ENCODE measurements at regions not wholly inside any gene's neighbourhood (a gene's known extent, or its start where the extent isn't known, plus 50 kb on each side); places are given as distances from the start of the nearest gene placed in this dataset.
A peak's percentile ranks its signal among the peaks of the same experiment; 100 is the strongest.

DNA sequence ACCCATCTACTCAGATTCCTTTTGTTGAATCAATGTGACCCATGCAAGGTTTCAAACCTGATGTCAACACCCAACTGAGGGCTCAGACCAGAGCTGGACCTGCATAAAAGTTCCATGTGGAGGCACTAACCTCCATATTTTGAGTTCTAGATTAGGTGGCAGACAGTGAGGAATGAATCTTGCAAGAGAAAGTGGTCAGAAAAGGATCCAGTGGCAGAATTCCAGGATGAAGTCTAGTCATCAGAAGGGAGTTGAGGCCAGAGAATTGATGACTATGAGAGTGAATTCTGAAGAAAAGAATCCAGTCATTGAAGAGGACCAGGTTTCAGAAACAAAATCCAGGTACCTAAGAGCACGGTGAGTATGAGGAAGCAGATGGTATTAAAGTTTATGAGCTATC lies 205.1 kb upstream of the RGMB start:
- no peak for DNase-seq (ENCODE audit: low spot score)

DNA sequence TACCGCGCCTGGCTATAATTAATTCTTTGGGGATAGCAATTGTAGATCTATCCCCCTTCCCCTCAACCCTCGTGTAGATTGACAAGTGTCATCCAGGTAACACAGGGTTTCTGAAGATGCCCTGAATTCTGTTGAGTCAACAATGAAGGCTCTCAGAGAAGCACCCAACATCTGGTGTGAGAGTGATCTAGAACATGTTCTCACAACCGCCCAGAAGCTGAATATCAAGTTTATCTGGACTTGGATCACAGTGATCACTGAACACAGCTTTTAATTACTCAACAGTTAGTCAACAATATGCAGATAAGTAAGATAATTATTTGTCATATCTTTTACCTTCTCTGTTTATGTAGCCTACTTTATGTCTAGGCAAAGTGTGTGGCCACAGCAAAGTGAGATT lies 204.2 kb upstream of the RGMB start:
- no peak for DNase-seq (ENCODE audit: low spot score)

DNA sequence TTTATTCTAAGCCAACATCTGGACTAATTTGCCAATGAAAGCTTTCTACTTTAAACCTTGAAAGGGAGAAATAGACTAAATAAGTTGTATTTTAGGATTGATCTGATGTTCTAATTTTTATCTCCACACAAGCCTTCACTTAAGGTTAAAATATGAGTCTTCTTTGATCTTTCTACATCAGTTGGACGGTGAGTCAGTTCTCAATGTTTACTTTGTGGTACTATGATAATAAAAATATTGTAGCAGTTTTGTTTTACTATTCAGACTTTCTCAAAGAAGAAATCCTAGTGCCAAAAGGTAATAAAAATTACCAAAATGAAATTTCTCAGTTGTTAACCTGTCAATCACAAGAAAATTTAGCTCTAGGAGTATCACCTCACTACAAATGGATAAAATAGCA lies 203.5 kb upstream of the RGMB start:
- DNase-seq (ENCODE audit: low spot score): peak; percentile 73

DNA sequence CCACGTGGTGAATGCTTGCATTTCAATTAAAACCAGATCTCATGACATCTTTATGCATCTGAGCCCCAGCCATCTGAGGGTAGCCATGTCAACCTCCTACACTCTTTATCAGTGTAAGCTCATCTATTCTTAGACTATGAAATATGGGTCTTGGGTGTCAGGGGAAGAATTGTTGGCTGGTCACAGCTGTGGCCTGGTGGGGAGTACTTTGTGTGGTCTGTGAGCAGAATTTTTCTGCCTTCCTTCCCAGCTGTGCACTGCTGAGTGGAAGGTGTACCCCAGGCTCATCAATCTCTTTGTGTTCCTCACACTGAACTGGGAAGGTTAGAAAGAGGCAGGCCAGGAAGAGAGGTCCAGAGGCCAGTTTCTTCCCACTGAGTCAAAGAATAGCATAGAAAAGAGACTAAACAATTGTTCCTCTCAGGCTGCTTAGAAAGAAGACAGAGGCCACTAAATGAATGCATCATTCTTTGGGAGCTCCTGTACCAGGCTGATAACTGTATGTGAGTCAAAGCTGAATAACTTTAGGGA lies 202.7 kb upstream of the RGMB start:
- no peak for DNase-seq (ENCODE audit: low spot score)

DNA sequence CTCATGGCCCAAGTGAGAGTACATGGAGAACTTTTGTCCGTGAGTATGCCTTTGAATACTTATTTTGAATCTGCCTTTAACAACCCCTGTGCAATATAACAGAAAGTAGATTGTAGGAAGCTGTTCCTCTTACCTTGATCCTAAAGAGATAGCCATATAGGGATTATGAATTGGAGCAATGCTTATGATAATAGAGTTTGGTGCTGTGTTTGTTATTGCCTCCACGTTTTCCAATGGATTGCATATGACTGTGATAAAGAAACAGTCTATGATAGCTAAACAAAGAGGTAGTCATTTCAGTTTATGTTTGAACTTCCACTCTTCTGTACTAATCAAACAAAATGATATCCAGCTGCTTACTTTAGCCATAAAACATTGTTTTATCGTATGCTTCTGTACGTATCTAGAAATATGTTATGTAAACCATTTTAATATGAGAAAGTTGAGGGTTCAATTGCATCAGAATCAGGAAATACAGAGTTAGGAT lies 199.6 kb upstream of the RGMB start:
- no peak for DNase-seq (ENCODE audit: low spot score)

DNA sequence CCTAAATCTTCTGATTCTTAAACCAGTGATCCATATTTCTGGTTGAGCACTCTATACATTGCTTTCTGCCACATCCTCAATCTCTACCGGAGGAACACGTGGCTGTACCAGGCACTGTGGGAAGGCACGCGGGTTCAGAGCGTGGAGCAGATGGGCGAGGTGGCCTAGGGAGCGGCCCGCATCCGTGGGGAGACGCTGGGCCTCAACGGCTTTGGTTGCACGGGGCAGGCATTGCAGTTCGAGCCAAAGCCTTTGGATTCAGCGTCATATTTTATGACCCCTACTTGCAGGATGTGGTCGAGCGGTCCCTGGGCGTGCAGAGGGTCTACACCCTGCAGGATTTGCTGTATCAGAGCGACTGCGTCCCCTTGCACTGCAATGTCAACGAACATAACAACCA lies 197.2 kb upstream of the RGMB start:
- DNase-seq (ENCODE audit: low spot score): no peak

DNA sequence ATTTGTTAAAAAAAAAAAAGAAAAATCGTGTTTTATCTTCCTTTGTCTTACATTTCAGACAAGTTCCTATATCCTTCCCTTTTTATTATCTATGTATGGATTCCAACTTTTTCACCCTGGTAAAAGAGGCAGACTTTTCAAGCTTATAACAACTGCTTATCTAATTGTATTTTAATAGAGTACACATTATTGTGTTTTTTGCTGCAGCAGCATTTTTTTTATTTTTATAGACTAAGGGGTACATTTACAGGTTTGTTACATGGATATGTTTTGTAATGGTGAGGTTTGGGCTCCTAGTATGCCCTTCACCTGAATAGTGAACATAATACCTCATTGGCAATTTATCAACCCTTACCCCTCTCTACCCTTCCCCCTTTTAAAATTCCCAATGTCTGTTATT lies 195.0 kb upstream of the RGMB start:
- DNase-seq (ENCODE audit: low spot score): no peak

DNA sequence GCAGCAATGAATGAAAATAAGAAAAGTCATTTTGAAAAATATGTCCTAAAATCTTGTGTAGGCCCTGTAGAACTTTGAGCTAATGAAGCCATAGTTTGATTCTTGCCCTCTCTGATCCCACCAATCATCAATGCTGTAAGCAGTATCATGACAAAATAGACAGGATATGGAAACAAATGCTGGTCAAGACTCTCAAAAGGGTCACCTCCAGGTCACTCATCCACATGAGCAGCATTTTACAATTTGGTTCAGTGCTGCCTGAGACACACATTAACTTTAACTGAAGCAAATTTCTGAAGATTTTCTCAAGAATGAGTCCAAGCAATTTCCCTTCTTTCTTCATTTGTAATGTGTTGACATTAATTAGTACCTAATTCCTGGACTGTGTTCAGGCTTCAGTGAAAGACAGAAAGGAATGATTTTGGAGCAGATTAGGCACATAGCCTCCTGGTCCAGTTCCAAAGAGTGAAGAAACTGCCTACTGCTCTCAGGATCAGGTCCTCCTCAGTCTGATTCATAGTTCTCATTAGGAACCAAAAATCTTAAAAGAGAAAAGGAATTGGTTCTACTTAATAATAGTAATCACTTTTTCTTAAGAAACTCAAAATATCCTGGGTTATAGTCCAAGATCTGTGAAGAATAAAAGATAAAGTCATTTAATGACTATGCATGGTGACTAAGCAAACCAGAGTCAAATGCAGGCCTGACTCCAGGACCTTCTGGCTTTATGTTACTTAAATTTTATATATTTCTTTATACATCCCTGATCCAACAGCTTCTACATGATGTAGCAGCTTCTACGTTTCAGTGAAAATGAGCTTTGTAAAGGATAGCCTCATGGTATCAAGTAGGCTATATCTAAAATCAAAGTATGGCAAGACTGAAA lies 192.1 kb upstream of the RGMB start:
- DNase-seq (ENCODE audit: low spot score): no peak

DNA sequence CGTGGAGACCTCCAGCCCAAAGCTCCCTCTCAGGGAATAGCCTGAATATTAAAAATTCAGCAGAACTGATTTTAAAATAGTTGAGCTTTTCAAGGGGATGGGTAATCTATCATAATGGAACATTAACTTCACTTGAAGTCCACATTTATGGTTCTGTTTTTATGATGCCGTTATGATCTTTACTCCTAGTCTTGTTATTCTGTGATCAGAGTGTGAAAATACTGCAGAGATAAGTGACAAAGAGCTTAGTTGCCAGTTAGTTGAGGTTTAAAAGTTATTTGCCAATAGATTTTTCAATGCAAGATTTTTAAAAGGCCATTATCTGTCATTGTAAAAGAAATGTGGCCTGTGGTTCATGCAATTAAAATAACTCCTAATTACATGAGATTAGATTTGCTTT lies 189.9 kb upstream of the RGMB start:
- no peak for DNase-seq (ENCODE audit: low spot score)

DNA sequence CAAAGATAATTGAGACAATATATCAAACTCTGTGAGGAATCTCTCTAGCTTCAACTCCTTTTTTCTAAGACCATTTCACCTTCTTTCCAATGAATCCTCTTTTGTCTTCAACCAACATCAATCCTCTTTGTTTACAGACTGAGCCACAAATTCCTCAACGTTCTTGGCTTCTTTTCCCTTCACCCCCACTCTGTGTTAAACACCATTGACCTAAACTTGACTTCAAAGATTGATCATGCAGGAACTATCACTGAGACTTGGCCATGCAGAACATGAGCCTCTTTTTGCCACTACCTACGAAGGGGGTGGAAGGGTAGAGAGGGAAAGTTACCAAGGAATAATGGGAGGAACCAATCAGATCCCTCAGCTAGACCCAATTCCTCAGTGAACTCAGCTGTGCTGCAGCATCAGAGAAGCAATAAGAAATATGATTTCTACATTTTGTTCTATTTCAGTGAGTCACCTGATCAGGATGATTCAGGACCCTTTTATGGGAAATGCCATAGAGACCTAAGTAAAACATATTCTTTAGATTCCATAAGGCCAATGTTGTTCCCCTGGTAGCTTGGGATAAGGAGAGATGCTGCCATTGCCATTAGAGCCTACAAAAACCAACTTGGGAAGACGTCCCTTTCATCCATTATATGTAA lies 187.7 kb upstream of the RGMB start:
- DNase-seq (ENCODE audit: low spot score): no peak

DNA sequence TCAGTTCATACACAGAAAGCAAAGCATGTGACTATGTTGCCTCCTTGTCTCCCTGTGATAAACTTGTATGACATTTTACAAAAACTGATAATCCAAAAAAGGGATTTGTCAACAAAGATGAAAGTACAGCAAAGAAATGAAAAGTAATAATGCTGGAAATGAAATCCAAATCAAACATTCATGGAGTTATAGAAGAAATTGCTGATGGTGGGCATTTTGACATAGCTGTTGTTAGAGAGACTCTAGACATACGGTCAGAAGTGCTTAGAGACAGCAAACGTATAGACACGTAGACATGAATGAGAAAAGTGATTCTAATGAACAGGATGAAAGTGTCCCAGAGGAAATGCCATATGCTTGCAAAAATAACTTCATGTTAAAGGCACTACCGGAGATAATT lies 186.9 kb upstream of the RGMB start:
- no peak for DNase-seq (ENCODE audit: low spot score)

DNA sequence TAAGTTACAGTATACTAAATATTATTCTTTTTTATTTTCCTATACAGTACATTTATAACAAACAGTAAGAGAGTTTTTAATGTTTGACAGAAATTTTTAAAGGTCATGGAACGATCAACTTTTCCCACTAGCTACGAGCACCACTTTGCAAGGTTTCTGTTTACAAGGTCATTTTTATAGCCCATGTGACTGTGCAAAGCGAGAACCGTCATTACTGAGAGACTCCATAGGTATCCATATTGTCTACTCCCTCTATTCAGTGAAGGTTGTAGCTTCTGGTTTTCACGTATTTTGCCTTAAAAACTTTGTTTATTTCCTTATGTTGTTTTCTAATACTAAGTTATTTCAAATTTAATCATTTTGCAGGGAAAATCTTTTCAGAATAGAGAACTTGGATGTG lies 186.3 kb upstream of the RGMB start:
- DNase-seq (ENCODE audit: low spot score): no peak

DNA sequence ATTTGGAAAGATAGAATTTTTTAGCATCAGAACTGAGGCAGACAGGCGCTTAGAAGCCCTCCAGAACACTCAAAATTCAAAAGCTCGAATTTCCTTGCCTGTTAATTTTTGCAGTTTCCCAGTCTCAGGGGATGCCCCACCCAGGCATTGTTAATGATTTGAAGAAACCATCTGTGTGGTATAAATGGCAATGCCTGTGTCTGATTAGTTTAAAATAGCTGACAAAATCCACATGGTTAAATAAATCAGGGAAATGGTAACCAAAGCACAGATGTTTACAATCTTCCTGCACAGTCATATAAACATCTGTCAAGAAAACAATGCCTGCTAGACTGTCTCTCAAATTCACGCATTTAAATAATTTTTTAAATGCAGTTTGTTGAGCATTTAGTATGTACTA lies 185.2 kb upstream of the RGMB start:
- no peak for DNase-seq (ENCODE audit: low spot score)

DNA sequence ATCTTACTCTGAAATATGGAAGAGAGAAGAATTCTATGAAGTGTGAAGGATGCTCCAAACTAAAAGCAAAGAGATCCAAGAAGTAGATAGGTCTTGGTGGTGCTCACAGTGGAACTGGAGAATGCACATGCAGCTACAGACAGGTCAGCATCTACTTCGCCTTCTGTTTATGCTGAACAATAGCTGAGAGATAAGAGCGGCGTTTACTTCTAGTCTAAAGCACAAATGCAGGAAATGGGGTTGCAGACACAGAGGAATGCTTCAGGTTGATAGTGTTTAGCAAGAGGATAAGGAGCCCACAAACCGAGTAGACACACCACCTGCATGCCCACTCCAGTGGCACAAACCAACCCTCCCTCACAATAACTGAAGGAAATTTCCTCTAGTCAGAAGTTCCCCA lies 180.0 kb upstream of the RGMB start:
- DNase-seq (ENCODE audit: low spot score): no peak

DNA sequence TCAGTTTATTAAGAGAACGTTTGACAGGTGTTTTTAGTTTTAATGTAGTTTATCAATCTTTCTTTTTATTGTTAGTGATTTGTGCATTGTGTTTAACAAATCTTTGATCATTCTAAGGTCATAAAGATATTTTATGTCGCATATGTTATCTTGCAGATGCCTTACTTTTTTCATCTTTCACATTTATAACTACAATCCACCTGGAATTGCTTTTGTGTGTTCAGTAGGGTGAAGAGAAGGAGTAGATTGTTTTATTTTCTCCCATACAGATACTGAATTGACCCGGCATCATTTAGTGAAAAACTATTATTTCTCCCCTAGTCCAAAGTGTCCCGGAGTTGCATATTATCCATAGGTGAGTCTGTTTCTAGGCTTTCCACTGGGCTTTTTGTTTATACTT lies 179.4 kb upstream of the RGMB start:
- no peak for DNase-seq (ENCODE audit: low spot score)

DNA sequence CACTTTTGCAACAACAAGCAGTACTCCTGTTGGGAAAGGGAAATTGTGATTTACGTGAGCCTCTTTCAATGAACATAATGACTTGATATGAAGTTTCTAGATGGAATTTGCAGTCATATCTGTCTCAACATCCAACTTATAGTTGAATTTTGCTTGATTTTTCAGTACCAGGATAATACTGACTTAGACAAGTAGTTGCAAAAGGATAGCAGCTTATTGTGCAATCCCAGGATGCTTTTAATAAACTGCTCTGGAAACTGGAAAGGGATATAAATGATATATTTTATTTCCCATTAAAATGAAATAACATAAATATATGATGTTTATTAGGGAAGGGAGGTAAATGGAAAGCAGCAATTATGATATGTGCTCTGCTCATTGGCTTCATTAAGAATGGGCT lies 174.4 kb upstream of the RGMB start:
- no peak for DNase-seq (ENCODE audit: low spot score)

DNA sequence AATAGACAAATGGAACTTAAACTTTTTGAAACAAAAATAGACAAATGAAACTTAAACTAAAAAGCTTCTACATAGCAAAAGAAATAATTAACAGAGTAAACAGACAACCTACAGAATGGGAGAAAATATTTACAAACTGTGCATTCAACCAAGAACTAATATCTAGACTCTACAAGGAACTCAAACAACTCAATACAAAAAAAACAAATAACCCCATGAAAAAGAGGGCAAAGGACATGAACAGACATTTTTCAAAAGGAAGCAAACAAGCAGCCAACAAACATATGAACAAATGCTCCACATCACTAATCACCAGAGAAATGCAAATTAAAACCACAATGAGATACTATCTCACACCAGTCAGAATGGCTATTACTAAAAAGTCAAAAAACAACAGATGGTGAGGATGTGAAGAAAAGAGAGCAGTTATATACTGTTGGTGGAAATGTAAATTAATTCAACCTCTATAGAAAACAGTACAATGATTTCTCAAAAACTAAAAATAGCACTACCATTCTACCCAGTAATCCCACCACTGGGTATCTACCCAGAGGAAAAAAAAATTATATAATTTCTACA lies 170.8 kb upstream of the RGMB start:
- no peak for DNase-seq (ENCODE audit: low spot score)

DNA sequence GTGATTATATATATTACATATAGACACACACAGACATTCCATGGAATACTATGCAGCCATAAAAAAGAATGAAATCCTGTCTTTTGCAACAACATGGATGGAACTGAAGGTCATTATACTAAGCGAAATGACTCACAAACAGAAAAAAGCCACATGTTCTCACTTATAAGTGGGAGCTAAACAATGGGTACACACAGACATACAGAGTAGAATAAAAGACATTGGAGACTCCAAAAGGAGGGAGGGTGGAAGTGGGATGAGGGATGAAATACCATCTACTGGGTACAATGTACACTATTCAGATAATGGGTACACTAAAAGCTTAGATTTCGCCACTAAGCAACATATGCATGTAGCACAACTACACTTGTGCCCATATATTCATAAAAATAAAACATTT lies 170.0 kb upstream of the RGMB start:
- no peak for DNase-seq (ENCODE audit: low spot score)

DNA sequence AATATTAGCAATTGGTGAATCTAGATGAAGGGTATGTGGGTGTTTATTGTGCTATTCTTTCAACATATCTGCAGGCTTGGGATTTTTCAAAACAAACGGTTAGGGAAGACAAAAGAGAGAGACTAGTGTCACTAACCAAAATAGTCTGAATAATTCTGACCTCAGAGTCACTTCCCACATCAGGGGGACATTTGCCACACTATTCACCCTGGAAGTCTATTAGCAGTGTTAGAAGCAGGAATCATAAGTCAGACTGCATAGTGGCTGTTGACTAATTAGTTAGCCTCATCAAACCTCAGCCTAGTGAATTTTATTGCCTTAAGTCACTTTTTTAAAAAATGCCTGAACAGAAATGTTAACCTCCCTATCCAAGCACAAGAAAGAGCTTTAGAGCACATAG lies 169.2 kb upstream of the RGMB start:
- DNase-seq (ENCODE audit: low spot score): no peak

DNA sequence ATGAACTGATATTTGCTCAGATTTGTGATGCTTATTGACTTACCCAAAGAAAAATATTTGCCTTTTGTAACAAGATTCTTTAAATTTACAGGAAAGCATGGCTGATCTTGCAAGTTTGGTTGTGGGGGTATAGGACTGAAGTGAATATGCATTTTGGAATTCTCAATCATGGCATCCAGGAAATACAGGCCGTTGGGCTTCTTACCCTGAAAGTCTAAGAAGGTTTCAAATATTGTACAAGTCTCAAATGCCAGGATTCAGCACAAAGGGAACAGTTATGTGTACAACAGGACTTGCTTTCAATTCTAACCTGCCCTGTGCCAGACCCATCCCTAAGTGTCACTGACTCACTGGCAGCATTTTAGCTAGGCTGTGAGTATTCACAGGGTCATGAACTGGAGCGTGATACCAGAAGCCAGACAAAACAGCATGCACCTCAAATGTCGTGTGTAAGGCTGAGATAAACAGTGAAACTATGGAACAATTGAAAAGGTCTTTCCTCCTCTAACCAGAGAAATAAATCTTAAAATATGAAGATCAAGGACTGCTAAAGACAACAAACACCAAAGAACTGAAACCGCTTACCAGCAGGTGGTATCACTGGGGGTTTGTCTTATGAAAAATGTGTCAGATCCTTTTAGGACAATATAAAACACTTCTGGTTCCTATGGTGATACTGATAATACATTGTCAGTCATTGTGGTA lies 168.6 kb upstream of the RGMB start:
- no peak for DNase-seq (ENCODE audit: low spot score)

DNA sequence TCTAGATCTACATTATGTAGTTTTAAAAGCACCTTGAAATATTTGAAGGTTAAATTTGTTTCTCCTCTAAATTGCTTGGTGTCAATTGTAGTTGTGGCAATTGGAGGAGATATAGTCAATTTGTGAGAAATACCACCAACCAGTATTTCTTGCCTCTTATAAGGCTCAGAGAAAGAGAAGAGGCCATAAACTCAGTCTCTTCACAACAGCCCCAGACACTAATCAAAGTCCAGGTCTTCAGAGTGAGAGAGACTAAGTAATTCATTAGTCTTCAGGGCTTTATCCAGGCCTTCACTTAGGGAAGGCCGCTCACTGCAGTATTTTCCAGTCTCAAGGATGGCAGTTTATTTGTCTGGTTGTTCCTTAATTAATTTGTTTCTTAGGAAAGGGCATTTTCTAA lies 168.0 kb upstream of the RGMB start:
- no peak for DNase-seq (ENCODE audit: low spot score)

DNA sequence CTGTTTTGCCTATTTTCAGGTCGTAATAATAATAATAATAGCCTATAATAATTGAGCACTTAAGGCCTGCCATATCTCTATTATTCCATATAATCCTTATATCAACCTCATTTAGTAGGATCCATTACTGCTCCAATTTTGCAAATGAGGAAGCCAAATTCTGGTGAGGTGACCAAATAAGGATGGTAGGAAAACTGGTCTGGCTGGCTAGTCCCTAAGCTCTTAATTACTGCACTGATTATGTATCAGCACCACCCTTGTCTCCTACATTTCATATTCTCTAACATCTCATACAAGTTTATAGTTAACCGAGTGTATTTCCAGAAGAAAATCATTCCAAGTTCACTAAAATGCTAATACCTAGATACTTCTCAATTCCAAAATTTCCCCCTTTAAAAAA lies 166.5 kb upstream of the RGMB start:
- no peak for DNase-seq (ENCODE audit: low spot score)

DNA sequence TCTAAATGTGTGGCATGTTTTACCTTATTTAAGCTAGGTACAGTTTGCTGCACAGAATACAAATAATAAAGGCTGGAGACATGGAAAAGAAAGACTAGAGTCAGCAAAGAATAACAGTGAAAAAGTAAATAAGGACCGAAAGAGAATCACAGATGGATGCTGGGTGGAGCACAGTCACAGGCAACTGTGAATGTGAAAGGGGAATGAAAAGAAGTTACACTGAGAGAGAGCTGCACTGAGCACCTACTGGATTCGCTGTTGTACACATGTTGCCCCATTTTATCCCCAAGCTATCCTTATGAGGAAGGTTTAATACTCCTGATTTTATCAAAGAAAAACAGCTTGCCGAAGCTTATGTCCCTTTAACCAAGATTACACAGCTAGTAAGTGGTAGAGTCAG lies 165.4 kb upstream of the RGMB start:
- DNase-seq (ENCODE audit: low spot score): no peak

All from SW480 (cell line).